H1 (cell line): ENCODE measurements at regions not wholly inside any gene's neighbourhood (a gene's known extent, or its start where the extent isn't known, plus 50 kb on each side); places are given as distances from the start of the nearest gene placed in this dataset.

Experiments used
- CTCF ChIA-PET: fragments of 300-600 bp; sonication (Branson Sonifier 250); formaldehyde crosslinking; loops from one replicate; lab custom pipeline; 2021; ENCODE audit not compliant: partially characterized antibody; lab: Charles Lee
- POLR2A ChIA-PET: fragments of 300-600 bp; sonication (Branson Sonifier 250); formaldehyde crosslinking; loops from one replicate; lab custom pipeline; 2021; ENCODE audit warnings: inconsistent platforms; ENCODE audit not compliant: partially characterized antibody; lab: Charles Lee
- DNase-seq, 2 experiments: peaks; one replicate each; pipeline versions ENCODE4 v3.0.0 to v3.0.0-alpha.2; 2010 to 2022; ENCODE audit warnings: low spot score in 2 of 2, low read depth in 1 of 2, mixed read lengths in 1 of 2
- FAIRE-seq: peaks from 2 replicates; lab custom pipeline; 2011; peaks lifted over from hg19 to GRCh38; lab: Jason Lieb, UNC
- H2AFZ ChIP-seq: 2 replicates; pipeline ENCODE4 v1.8.1; 2012; ENCODE audit warnings: low read length, inconsistent platforms
- H2AK5ac ChIP-seq: 2 replicates; pipeline ENCODE4 v1.6.1; 2013; ENCODE audit warnings: low read depth, low read length
- H2BK120ac ChIP-seq: replicated peaks from 2 replicates; pipeline ENCODE3; 2013; ENCODE audit warnings: low read depth, low read length, inconsistent platforms
- H2BK12ac ChIP-seq: 2 replicates; pipeline ENCODE4 v1.6.1; 2013; ENCODE audit warnings: low read depth, low read length
- H2BK15ac ChIP-seq: 2 replicates; pipeline ENCODE4 v1.6.1; 2013; ENCODE audit warnings: low read length
- H2BK20ac ChIP-seq: 2 replicates; pipeline ENCODE4 v1.6.1; 2013; ENCODE audit warnings: low read length
- H2BK5ac ChIP-seq: 2 replicates; pipeline ENCODE4 v1.6.1; 2013; ENCODE audit warnings: low read depth, low read length
- H3K14ac ChIP-seq: 2 replicates; pipeline ENCODE4 v1.6.1; 2013; ENCODE audit warnings: inconsistent platforms; ENCODE audit not compliant: insufficient read length
- H3K18ac ChIP-seq: 2 replicates; pipeline ENCODE4 v1.6.1; 2013; ENCODE audit warnings: low read length; ENCODE audit errors: extremely low read depth
- H3K23ac ChIP-seq: 2 replicates; pipeline ENCODE4 v1.6.1; 2013; ENCODE audit warnings: inconsistent platforms; ENCODE audit not compliant: insufficient read length
- H3K23me2 ChIP-seq: 2 replicates; pipeline ENCODE4 v1.6.1; 2013; ENCODE audit warnings: low read depth, low read length
- H3K27ac ChIP-seq: 2 replicates; pipeline ENCODE4 v1.6.1; 2011; ENCODE audit warnings: low read depth, low read length, inconsistent platforms
- H3K27me3 ChIP-seq, 4 experiments: replicated peaks in 1 of 4; 1 replicate in 1 of 4; 2 replicates in 3 of 4; pipeline versions ENCODE4 v1.6.1 to v1.8.1; 2011 to 2013; ENCODE audit warnings: low read length in 3 of 4, mild to moderate bottlenecking in 3 of 4, inconsistent platforms in 2 of 4, mixed read lengths in 2 of 4, moderate library complexity in 1 of 4; ENCODE audit not compliant: control insufficient read depth in 3 of 4, insufficient read depth in 3 of 4; ENCODE audit errors: extremely low read depth in 1 of 4
- H3K36me3 ChIP-seq, 4 experiments: 2 replicates each; pipeline versions ENCODE4 v1.6.1 to v1.8.1; 2011 to 2013; ENCODE audit warnings: mild to moderate bottlenecking in 4 of 4, low read length in 3 of 4, moderate library complexity in 2 of 4, control low read depth in 1 of 4, inconsistent platforms in 1 of 4; ENCODE audit not compliant: insufficient read depth in 4 of 4, control insufficient read depth in 2 of 4
- H3K4ac ChIP-seq: replicated peaks from 2 replicates; pipeline ENCODE3; 2013; ENCODE audit warnings: low read length, low read depth, mixed read lengths, inconsistent platforms; ENCODE audit not compliant: insufficient read length
- H3K4me1 ChIP-seq, 4 experiments: replicated peaks in 1 of 4; 1 replicate in 1 of 4; 2 replicates in 3 of 4; pipeline versions ENCODE4 v1.6.1 to v1.8.1; 2011 to 2013; ENCODE audit warnings: low read length in 3 of 4, inconsistent platforms in 2 of 4, mixed read lengths in 1 of 4; ENCODE audit not compliant: insufficient read depth in 4 of 4, control insufficient read depth in 3 of 4
- H3K4me2 ChIP-seq, 2 experiments: 2 replicates each; pipeline versions ENCODE4 v1.6.1 to v1.8.1; 2011 to 2013; ENCODE audit warnings: low read depth in 2 of 2, low read length in 2 of 2, control low read depth in 1 of 2, inconsistent platforms in 1 of 2, mild to moderate bottlenecking in 1 of 2; ENCODE audit not compliant: insufficient read depth in 1 of 2
- H3K4me3 ChIP-seq, 4 experiments: fragments of 200-600, 300-600 bp in 1 of 4; sonication (generic), shearing (Covaris generic), sonication (Bioruptor Twin) in 1 of 4; 2 replicates each; pipeline versions ENCODE4 v1.5.1 to v1.8.1; 2011 to 2016; ENCODE audit warnings: low read length in 4 of 4, low read depth in 3 of 4, control low read depth in 2 of 4, inconsistent platforms in 2 of 4, mild to moderate bottlenecking in 2 of 4, mixed read lengths in 1 of 4, moderate library complexity in 1 of 4; ENCODE audit not compliant: insufficient read depth in 2 of 4; ENCODE audit errors: extremely low read depth in 1 of 4
- H3K56ac ChIP-seq: replicated peaks from 2 replicates; pipeline ENCODE3; 2013; ENCODE audit warnings: low read depth, mild to moderate bottlenecking, mixed read lengths, low read length, inconsistent platforms; ENCODE audit not compliant: insufficient read length
- H3K79me1 ChIP-seq: 2 replicates; pipeline ENCODE4 v1.6.1; 2013; ENCODE audit warnings: low read depth, low read length, control low read depth
- H3K79me2 ChIP-seq, 2 experiments: 2 replicates each; pipeline versions ENCODE4 v1.6.1 to v1.8.1; 2012 to 2013; ENCODE audit warnings: low read length in 2 of 2, mild to moderate bottlenecking in 2 of 2, inconsistent platforms in 1 of 2; ENCODE audit not compliant: insufficient read depth in 2 of 2, control insufficient read depth in 1 of 2
- H3K9ac ChIP-seq, 4 experiments: replicated peaks in 1 of 4; 1 replicate in 1 of 4; 2 replicates in 3 of 4; pipeline versions ENCODE4 v1.6.1 to v1.8.1; 2011 to 2013; ENCODE audit warnings: low read depth in 3 of 4, low read length in 3 of 4, control low read depth in 2 of 4, mild to moderate bottlenecking in 2 of 4, moderate library complexity in 2 of 4, inconsistent platforms in 1 of 4; ENCODE audit errors: extremely low read depth in 1 of 4
- H3K9me3 ChIP-seq, 2 experiments: 2 replicates each; pipeline versions ENCODE4 v1.6.1 to v1.8.1; 2012 to 2013; ENCODE audit warnings: mild to moderate bottlenecking in 2 of 2, moderate library complexity in 2 of 2, control low read depth in 1 of 2, inconsistent platforms in 1 of 2, low read depth in 1 of 2, low read length in 1 of 2, mixed read lengths in 1 of 2; ENCODE audit not compliant: insufficient read depth in 2 of 2
- H4K20me1 ChIP-seq, 2 experiments: replicated peaks in 1 of 2; 2 replicates each; pipeline versions ENCODE3 to v1.8.1; 2011 to 2013; ENCODE audit warnings: inconsistent platforms in 2 of 2, low read length in 2 of 2, mild to moderate bottlenecking in 1 of 2; ENCODE audit not compliant: insufficient read depth in 2 of 2, control insufficient read depth in 1 of 2
- H4K5ac ChIP-seq: 2 replicates; pipeline ENCODE4 v1.6.1; 2013; ENCODE audit warnings: low read length, low read depth, mixed read lengths, inconsistent platforms; ENCODE audit not compliant: insufficient read length
- H4K8ac ChIP-seq: 2 replicates; pipeline ENCODE4 v1.8.0; 2013; ENCODE audit warnings: mild to moderate bottlenecking, moderate library complexity, low read length, inconsistent platforms; ENCODE audit not compliant: insufficient read depth; ENCODE audit errors: extremely low read depth
- H4K91ac ChIP-seq: replicated peaks from 2 replicates; pipeline ENCODE3; 2013; ENCODE audit warnings: low read length, mixed read lengths, inconsistent platforms; ENCODE audit not compliant: insufficient read length
- WGBS, 2 experiments: shearing (Covaris generic) in 1 of 2; methylation state at CpG; one replicate each; pipeline versions ENCODE4 v1.1.6 to v1.1.7; 2013 to 2015; ENCODE audit warnings: low lambda C conversion rate in 2 of 2, mixed read lengths in 2 of 2, inconsistent platforms in 1 of 2, low coverage in 1 of 2, missing lambda C conversion rate in 1 of 2; ENCODE audit not compliant: insufficient replicate concordance in 2 of 2, insufficient coverage in 1 of 2, insufficient read length in 1 of 2; ENCODE audit errors: extremely low coverage in 1 of 2, missing lambda C conversion rate in 1 of 2; 5-methylcytosine and 5-hydroxymethylcytosine counted together
- TF ChIP-seq, protein P1 (sequence below): IDR thresholded peaks from 2 replicates; pipeline ENCODE4 v1.6.1; 2011; ENCODE audit warnings: low read depth, mild to moderate bottlenecking, low read length; ENCODE audit not compliant: insufficient read depth

DNA sequence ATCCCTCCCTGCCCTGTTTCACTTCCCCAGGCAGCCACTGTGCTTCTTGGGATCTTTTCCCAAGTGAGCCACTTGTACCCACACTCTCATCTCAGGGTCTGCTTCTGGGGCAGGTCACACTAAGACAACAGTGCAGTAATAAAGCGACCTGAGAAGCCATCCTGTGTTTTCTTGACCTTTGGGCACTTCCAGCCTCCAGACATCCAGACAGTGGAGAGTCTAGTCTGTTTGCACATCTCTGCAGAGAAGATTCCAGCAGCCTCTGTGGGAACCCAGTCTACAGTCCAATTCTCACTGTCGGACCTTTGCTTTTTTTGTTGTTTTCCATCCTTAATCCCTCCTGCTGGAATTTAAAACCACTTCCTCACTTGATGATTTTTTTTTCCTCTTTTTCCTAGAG lies 50.3 kb upstream of the ATP6AP2 start:
- H2AK5ac ChIP-seq, result no peak overlapping the region
- H3K4ac ChIP-seq, result no peak overlapping the region
- H3K23me2 ChIP-seq, result no peaks in the 10 kb centered on the region
- no peak overlapping the region for H3K18ac ChIP-seq
- no peaks in the 10 kb centered on the region for H4K20me1 ChIP-seq
- H3K27ac ChIP-seq, result no peak overlapping the region
- no peak overlapping the region for H3K14ac ChIP-seq
- 93% methylated on average over 2 of the region's 2 CpGs; no CpG with 5 or more reads in 1 of the 2 experiments for WGBS, 2 experiments
- H3K27me3 ChIP-seq, result no peaks in the 10 kb centered on the region
- ChIA-PET POLR2A (no interaction called here), CTCF (no interaction called here)
- H3K79me2 ChIP-seq, result no peaks in the 10 kb centered on the region
- H3K56ac ChIP-seq, result no peak overlapping the region
- H4K91ac ChIP-seq, result no peak overlapping the region
- H3K79me1 ChIP-seq, result no peaks in the 10 kb centered on the region
- no peak overlapping the region for H2BK15ac ChIP-seq
- no peak overlapping the region for H4K5ac ChIP-seq
- no peak overlapping the region for H3K4me3 ChIP-seq
- H4K8ac ChIP-seq, result no peak overlapping the region
- no peaks in the 10 kb centered on the region for H3K36me3 ChIP-seq
- DNase-seq, result no peak
- no peak overlapping the region for H2BK12ac ChIP-seq
- H2BK20ac ChIP-seq, result no peak overlapping the region
- H3K23ac ChIP-seq, result no peak overlapping the region
- H2AFZ ChIP-seq, result no peak overlapping the region
- TF ChIP-seq, protein P1, sequence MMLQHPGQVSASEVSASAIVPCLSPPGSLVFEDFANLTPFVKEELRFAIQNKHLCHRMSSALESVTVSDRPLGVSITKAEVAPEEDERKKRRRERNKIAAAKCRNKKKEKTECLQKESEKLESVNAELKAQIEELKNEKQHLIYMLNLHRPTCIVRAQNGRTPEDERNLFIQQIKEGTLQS, result no peak
- peaks cover 0 to 3% (median 2%) of the 10 kb centered on the region in 4 experiments; a peak in 3 of 7 replicates for H3K4me1 ChIP-seq
- H2BK5ac ChIP-seq, result no peak overlapping the region
- H3K9me3 ChIP-seq, result no peaks in the 10 kb centered on the region
- H3K9ac ChIP-seq, result no peak overlapping the region
- no peak overlapping the region for H3K4me2 ChIP-seq
- FAIRE-seq, result no peak
- H2BK120ac ChIP-seq, result no peak overlapping the region
